Body of pancreas (tissue), 4 donors: ENCODE measurements at regions not wholly inside any gene's neighbourhood (a gene's known extent, or its start where the extent isn't known, plus 50 kb on each side); places are given as distances from the start of the nearest gene placed in this dataset.

Experiments used
- ATAC-seq: fragments of 150-250 bp; one replicate; pipeline ENCODE4 v1.9.1; 2016
- DNase-seq, 4 donors: peaks; one replicate each; pipeline ENCODE4 v3.0.0-alpha.2; 2019
- H3K27ac ChIP-seq, 4 donors: fragments of 200-600 bp; sonication (generic); 1 replicate in 3 of 4; 2 replicates in 1 of 4; pipeline versions ENCODE4 v1.5.1 to v1.6.1; 2016 to 2019; ENCODE audit warnings: mild to moderate bottlenecking in 1 of 4, mixed read lengths in 1 of 4, moderate library complexity in 1 of 4
- H3K27me3 ChIP-seq, 2 donors: fragments of 200-600 bp; sonication (generic); one replicate each; pipeline ENCODE4 v1.6.0; 2016; ENCODE audit warnings: mild to moderate bottlenecking in 1 of 2
- H3K36me3 ChIP-seq, 2 donors: fragments of 200-600 bp; sonication (generic); replicated peaks in 1 of 2; 2 replicates each; pipeline ENCODE4 v1.5.1; 2016; ENCODE audit warnings: low read depth in 2 of 2; ENCODE audit not compliant: insufficient read depth in 1 of 2
- H3K4me1 ChIP-seq: fragments of 200-600 bp; sonication (generic); one replicate; pipeline ENCODE4 v1.6.0; 2016
- H3K4me3 ChIP-seq, 2 donors: fragments of 200-600 bp; sonication (generic); 1 replicate in 1 of 2; 2 replicates in 1 of 2; pipeline ENCODE4 v1.5.1; 2016 to 2019
- H3K9me3 ChIP-seq, 3 donors: fragments of 200-600 bp; sonication (generic); 1 replicate in 2 of 3; 2 replicates in 1 of 3; pipeline ENCODE4 v1.5.1; 2016
- CTCF ChIP-seq, 7 experiments: fragments of 450-650 bp in 4 of 7; fragments of 200-600 bp in 3 of 7; sonication (generic) in 3 of 7; IDR thresholded peaks; one replicate each; pipeline ENCODE4 v1.5.1; 2016 to 2019; ENCODE audit warnings: antibody characterized with exemption in 7 of 7
- POLR2A ChIP-seq, 3 donors: fragments of 450-650 bp; IDR thresholded peaks; one replicate each; pipeline ENCODE4 v1.6.1; 2016; ENCODE audit warnings: antibody characterized with exemption in 3 of 3, mild to moderate bottlenecking in 2 of 3
- WGBS, 2 donors: methylation state at CpG; one replicate each; pipeline ENCODE4 v1.1.5; 2017; 5-methylcytosine and 5-hydroxymethylcytosine counted together
- intact Hi-C: fragments of 100-400 bp; cut with DNase I; formaldehyde crosslinking; loops from one replicate; pipeline ENCODE4 v1.15.1; 2023

- DNase-seq: no peak
- 54 to 55% methylated on average over 2 of the region's 2 CpGs for WGBS, 2 donors
- no peak overlapping the region for H3K4me3 ChIP-seq
- H3K36me3 ChIP-seq: no peaks in the 10 kb centered on the region
- H3K9me3 ChIP-seq: no peaks in the 10 kb centered on the region
- H3K27me3 ChIP-seq: no peaks in the 10 kb centered on the region
- H3K4me1 ChIP-seq: no peaks in the 10 kb centered on the region
- intact Hi-C loops: no loop called here
- H3K27ac ChIP-seq: no peak overlapping the region
- no peak for TF ChIP-seq CTCF (IDR thresholded peaks at IDR 0.05)
- ATAC-seq: no peak
Observed at GRCh38 chr7:84277628-84278224, 83.1 kb upstream of the SEMA3A start.

GRCh38 chr7:84274029-84274638 lies 79.5 kb upstream of the SEMA3A start:
- WGBS, 2 donors: 60 to 65% methylated on average over 3 of the region's 3 CpGs
- Histone ChIP-seq H3K36me3 (no peaks in the 10 kb centered on the region), H3K9me3 (no peaks in the 10 kb centered on the region), H3K4me1 (no peaks in the 10 kb centered on the region), H3K27me3 (no peaks in the 10 kb centered on the region), H3K4me3 (no peak overlapping the region), H3K27ac (no peak overlapping the region)
- ATAC-seq: no peak
- DNase-seq: no peak
- intact Hi-C loops: no loop called here
- no peak for TF ChIP-seq POLR2A (IDR thresholded peaks at IDR 0.05)
- no peak for TF ChIP-seq CTCF (IDR thresholded peaks at IDR 0.05)

- Histone ChIP-seq H3K36me3 (no peaks in the 10 kb centered on the region), H3K4me1 (no peaks in the 10 kb centered on the region), H3K27ac (no peak overlapping the region), H3K9me3 (no peaks in the 10 kb centered on the region), H3K4me3 (no peak overlapping the region), H3K27me3 (no peaks in the 10 kb centered on the region)
- WGBS, 2 donors: 50 to 55% methylated on average over 1 of the region's 1 CpG
- TF ChIP-seq POLR2A (IDR thresholded peaks at IDR 0.05) (no peak), CTCF (IDR thresholded peaks at IDR 0.05) (no peak)
- no peak for DNase-seq
- intact Hi-C loops: no loop called here
- ATAC-seq: no peak
Observed at GRCh38 chr7:84271543-84271942, 77.0 kb upstream of the SEMA3A start.

DNA sequence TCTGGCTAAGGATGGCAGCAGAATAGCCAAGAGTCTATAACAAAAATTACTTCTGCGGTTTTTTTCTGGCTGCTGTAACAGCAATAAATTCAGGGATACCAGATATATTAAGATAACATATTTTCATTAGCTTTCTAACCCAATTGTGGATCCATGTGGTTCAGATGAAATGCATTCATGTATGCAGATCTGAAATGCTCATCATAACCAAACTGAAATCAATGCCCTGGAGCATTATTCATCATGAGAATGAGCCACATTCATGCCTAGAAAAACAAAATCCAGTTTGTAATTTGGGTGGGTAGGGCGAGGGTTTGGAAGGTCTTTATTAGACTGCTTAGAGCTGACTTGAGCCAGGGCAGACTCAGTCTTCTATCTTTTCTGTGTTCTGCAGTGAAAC lies 69.8 kb upstream of the SEMA3A start:
- WGBS, 2 donors: 72 to 77% methylated on average over 2 of the region's 2 CpGs
- Histone ChIP-seq H3K27ac (no peak overlapping the region), H3K27me3 (no peaks in the 10 kb centered on the region), H3K9me3 (no peaks in the 10 kb centered on the region), H3K4me3 (no peak overlapping the region), H3K4me1 (no peaks in the 10 kb centered on the region), H3K36me3 (no peaks in the 10 kb centered on the region)
- DNase-seq (no peak), ATAC-seq (no peak)
- intact Hi-C loops: no loop called here
- TF ChIP-seq POLR2A (IDR thresholded peaks at IDR 0.05): no peak
- TF ChIP-seq CTCF (IDR thresholded peaks at IDR 0.05): no peak

DNA sequence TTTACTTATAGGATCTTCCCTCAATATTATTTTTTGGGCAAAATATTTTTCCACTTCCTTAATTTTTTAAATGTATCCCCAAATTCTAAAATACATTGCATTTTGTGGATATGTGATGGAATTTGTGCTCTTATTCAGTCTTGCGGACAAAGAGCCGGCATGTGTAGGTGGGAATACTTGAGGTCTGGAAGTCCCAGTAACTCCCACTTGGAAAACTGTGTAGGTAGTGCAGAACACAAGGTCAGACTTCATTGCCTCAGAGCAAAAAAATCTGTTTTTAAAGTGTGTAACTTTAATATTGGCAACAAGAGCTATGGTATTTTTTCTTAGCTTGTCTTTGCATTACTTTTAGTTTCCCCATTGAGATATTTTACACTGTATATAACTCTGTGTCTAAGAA lies 68.5 kb upstream of the SEMA3A start:
- WGBS, 2 donors: 91 to 94% methylated on average over 2 of the region's 2 CpGs

More for the DNA sequence above, 68.5 kb upstream of the SEMA3A start:
- no peak for TF ChIP-seq CTCF (IDR thresholded peaks at IDR 0.05)
- TF ChIP-seq POLR2A (IDR thresholded peaks at IDR 0.05): no peak
- H3K4me1 ChIP-seq: no peaks in the 10 kb centered on the region
- H3K4me3 ChIP-seq: no peak overlapping the region
- DNase-seq (no peak), ATAC-seq (no peak)
- no peaks in the 10 kb centered on the region for H3K36me3 ChIP-seq
- intact Hi-C loops: no loop called here
- H3K27ac ChIP-seq: no peak overlapping the region
- no peaks in the 10 kb centered on the region for H3K9me3 ChIP-seq
- no peaks in the 10 kb centered on the region for H3K27me3 ChIP-seq
